GM23338 (cell line): ENCODE measurements at regions not wholly inside any gene's neighbourhood (a gene's known extent, or its start where the extent isn't known, plus 50 kb on each side); places are given as distances from the start of the nearest gene placed in this dataset.

Source experiments
- ATAC-seq: fragments of 200-7000 bp; cut with Tn5 transposase; 3 replicates; pipeline ENCODE4 v1.9.1; 2020
- DNase-seq: peaks from one replicate; pipeline ENCODE4 v3.0.0-alpha.2; 2015; ENCODE audit warnings: low spot score
- H2AFZ ChIP-seq: fragments of 200-600 bp; sonication (generic); 2 replicates; pipeline ENCODE4 v1.8.0; 2016; ENCODE audit warnings: antibody characterized with exemption, mild to moderate bottlenecking, moderate library complexity
- H3F3A ChIP-seq: fragments of 200-600 bp; sonication (generic); replicated peaks from 2 replicates; pipeline ENCODE4 v1.8.0; 2017; ENCODE audit warnings: antibody characterized with exemption, mixed run types, low read depth
- H3K27ac ChIP-seq: fragments of 200-600 bp; sonication (generic); 2 replicates; pipeline ENCODE4 v1.6.1; 2016; ENCODE audit warnings: low read depth
- H3K27me3 ChIP-seq: fragments of 200-600 bp; sonication (generic); 2 replicates; pipeline ENCODE4 v1.8.0; 2016; ENCODE audit warnings: mild to moderate bottlenecking, mixed run types, moderate library complexity; ENCODE audit not compliant: insufficient read depth
- H3K36me3 ChIP-seq: fragments of 200-600 bp; sonication (generic); 2 replicates; pipeline ENCODE4 v1.8.0; 2016; ENCODE audit warnings: mild to moderate bottlenecking; ENCODE audit not compliant: insufficient read depth
- H3K4me1 ChIP-seq: fragments of 200-600 bp; sonication (generic); 2 replicates; pipeline ENCODE4 v1.8.0; 2016; ENCODE audit warnings: mild to moderate bottlenecking, moderate library complexity; ENCODE audit not compliant: insufficient read depth
- H3K4me2 ChIP-seq: fragments of 200-600 bp; sonication (generic); 2 replicates; pipeline ENCODE4 v1.7.1; 2017; ENCODE audit warnings: mixed run types
- H3K4me3 ChIP-seq: fragments of 200-600 bp; sonication (generic); 2 replicates; pipeline ENCODE4 v1.6.1; 2016; ENCODE audit warnings: mixed run types
- H3K79me2 ChIP-seq: fragments of 200-600 bp; sonication (generic); replicated peaks from 2 replicates; pipeline ENCODE4 v1.8.0; 2017; ENCODE audit warnings: mild to moderate bottlenecking; ENCODE audit not compliant: insufficient read depth
- H3K9me2 ChIP-seq: fragments of 200-600 bp; sonication (generic); 2 replicates; pipeline ENCODE4 v1.8.0; 2017; ENCODE audit not compliant: insufficient read depth
- H4K20me1 ChIP-seq: fragments of 200-600 bp; sonication (generic); replicated peaks from 2 replicates; pipeline ENCODE4 v1.8.0; 2017; ENCODE audit warnings: mild to moderate bottlenecking; ENCODE audit not compliant: insufficient read depth
- H3K27ac Mint-ChIP-seq: 2 replicates; pipeline ENCODE4 v1.8.0; 2020; ENCODE audit warnings: inconsistent platforms, mild to moderate bottlenecking, moderate library complexity, mixed read lengths
- H3K27me3 Mint-ChIP-seq: 3 replicates; pipeline ENCODE4 v1.8.0; 2022; ENCODE audit warnings: low read depth, mild to moderate bottlenecking, moderate library complexity, mixed read lengths, inconsistent platforms; ENCODE audit not compliant: insufficient read depth, poor library complexity
- H3K36me3 Mint-ChIP-seq: 3 replicates; pipeline ENCODE4 v1.8.0; 2021; ENCODE audit warnings: low read depth, mild to moderate bottlenecking, inconsistent platforms, moderate library complexity, mixed read lengths
- H3K4me1 Mint-ChIP-seq: 3 replicates; pipeline ENCODE4 v1.8.0; 2020; ENCODE audit warnings: mild to moderate bottlenecking, inconsistent platforms, mixed read lengths
- H3K4me3 Mint-ChIP-seq: 3 replicates; pipeline ENCODE4 v1.8.0; 2021; ENCODE audit warnings: moderate library complexity, mild to moderate bottlenecking, inconsistent platforms, mixed read lengths
- H3K9me3 Mint-ChIP-seq: 3 replicates; pipeline ENCODE4 v1.8.0; 2020; ENCODE audit warnings: moderate library complexity, mild to moderate bottlenecking, inconsistent platforms, mixed read lengths
- EZH2 ChIP-seq: fragments of 200-600 bp; sonication (generic); IDR thresholded peaks from one replicate; pipeline ENCODE4 v1.8.0; 2017; ENCODE audit warnings: antibody characterized with exemption, mild to moderate bottlenecking, low read depth; ENCODE audit not compliant: unreplicated experiment
- EZH2phosphoT487 ChIP-seq: fragments of 200-600 bp; sonication (generic); IDR thresholded peaks from one replicate; pipeline ENCODE4 v1.8.1; 2018; ENCODE audit warnings: antibody characterized with exemption; ENCODE audit not compliant: unreplicated experiment
- JUNB ChIP-seq: IDR thresholded peaks from one replicate; pipeline ENCODE4 v1.6.1; 2016; ENCODE audit warnings: antibody characterized with exemption; ENCODE audit not compliant: unreplicated experiment
- NANOG ChIP-seq: IDR thresholded peaks from 2 replicates; pipeline ENCODE4 v1.6.1; 2016; ENCODE audit warnings: antibody characterized with exemption, borderline replicate concordance
- POLR2AphosphoS5 ChIP-seq: IDR thresholded peaks from 2 replicates; pipeline ENCODE4 v1.6.1; 2016; ENCODE audit warnings: antibody characterized with exemption, low read depth
- STAT1 ChIP-seq: IDR thresholded peaks from one replicate; pipeline ENCODE4 v1.6.1; 2016; ENCODE audit warnings: antibody characterized with exemption; ENCODE audit not compliant: unreplicated experiment
- ZNF114 ChIP-seq: fragments of 250-450 bp; sonication (Bioruptor Pico); IDR thresholded peaks from 2 replicates; pipeline ENCODE4 v1.5.0; 2020; ENCODE audit warnings: mild to moderate bottlenecking, moderate library complexity
- ZNF331 ChIP-seq: fragments of 250-450 bp; sonication (Bioruptor Pico); IDR thresholded peaks from 2 replicates; pipeline ENCODE4 v1.5.0; 2020; ENCODE audit warnings: low read depth, mild to moderate bottlenecking, moderate library complexity
- TF ChIP-seq, protein P1 (sequence below): fragments of 250-450 bp; sonication (Bioruptor Pico); IDR thresholded peaks from 2 replicates; pipeline ENCODE4 v1.5.0; 2020; ENCODE audit warnings: mild to moderate bottlenecking, moderate library complexity
- TF ChIP-seq, protein P2 (sequence below), 2 experiments: fragments of 200-600 bp in 1 of 2; sonication (generic) in 1 of 2; conservative IDR thresholded peaks; 2 replicates each; pipeline versions ENCODE4 v1.5.1 to v1.6.1; 2016 to 2017; ENCODE audit warnings: antibody characterized with exemption in 2 of 2, low read depth in 2 of 2, mild to moderate bottlenecking in 2 of 2, moderate library complexity in 1 of 2
- TF ChIP-seq, protein P3 (sequence below): IDR thresholded peaks from one replicate; pipeline ENCODE4 v1.6.1; 2018; ENCODE audit warnings: antibody characterized with exemption; ENCODE audit not compliant: unreplicated experiment

DNA sequence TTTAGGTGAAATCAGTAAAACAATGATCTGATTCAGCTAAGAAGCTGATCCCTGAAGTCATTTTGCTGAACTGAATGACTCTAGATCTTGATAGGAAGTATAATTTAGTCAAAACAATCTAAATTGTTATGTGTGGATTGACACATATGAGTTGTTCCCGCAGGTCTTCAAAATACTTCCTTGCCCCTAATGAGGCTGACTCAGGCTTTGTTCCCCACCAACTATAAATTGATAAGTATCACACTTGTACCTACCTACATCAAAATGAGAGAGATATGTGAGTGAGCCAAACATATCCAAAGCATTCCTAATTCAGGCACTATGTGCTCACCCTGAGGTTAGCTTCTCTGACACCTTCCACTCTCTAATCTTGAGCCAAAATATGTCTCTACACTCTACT is 507.1 kb downstream of the PLPP3 start (continued):
- TF ChIP-seq, protein P1, sequence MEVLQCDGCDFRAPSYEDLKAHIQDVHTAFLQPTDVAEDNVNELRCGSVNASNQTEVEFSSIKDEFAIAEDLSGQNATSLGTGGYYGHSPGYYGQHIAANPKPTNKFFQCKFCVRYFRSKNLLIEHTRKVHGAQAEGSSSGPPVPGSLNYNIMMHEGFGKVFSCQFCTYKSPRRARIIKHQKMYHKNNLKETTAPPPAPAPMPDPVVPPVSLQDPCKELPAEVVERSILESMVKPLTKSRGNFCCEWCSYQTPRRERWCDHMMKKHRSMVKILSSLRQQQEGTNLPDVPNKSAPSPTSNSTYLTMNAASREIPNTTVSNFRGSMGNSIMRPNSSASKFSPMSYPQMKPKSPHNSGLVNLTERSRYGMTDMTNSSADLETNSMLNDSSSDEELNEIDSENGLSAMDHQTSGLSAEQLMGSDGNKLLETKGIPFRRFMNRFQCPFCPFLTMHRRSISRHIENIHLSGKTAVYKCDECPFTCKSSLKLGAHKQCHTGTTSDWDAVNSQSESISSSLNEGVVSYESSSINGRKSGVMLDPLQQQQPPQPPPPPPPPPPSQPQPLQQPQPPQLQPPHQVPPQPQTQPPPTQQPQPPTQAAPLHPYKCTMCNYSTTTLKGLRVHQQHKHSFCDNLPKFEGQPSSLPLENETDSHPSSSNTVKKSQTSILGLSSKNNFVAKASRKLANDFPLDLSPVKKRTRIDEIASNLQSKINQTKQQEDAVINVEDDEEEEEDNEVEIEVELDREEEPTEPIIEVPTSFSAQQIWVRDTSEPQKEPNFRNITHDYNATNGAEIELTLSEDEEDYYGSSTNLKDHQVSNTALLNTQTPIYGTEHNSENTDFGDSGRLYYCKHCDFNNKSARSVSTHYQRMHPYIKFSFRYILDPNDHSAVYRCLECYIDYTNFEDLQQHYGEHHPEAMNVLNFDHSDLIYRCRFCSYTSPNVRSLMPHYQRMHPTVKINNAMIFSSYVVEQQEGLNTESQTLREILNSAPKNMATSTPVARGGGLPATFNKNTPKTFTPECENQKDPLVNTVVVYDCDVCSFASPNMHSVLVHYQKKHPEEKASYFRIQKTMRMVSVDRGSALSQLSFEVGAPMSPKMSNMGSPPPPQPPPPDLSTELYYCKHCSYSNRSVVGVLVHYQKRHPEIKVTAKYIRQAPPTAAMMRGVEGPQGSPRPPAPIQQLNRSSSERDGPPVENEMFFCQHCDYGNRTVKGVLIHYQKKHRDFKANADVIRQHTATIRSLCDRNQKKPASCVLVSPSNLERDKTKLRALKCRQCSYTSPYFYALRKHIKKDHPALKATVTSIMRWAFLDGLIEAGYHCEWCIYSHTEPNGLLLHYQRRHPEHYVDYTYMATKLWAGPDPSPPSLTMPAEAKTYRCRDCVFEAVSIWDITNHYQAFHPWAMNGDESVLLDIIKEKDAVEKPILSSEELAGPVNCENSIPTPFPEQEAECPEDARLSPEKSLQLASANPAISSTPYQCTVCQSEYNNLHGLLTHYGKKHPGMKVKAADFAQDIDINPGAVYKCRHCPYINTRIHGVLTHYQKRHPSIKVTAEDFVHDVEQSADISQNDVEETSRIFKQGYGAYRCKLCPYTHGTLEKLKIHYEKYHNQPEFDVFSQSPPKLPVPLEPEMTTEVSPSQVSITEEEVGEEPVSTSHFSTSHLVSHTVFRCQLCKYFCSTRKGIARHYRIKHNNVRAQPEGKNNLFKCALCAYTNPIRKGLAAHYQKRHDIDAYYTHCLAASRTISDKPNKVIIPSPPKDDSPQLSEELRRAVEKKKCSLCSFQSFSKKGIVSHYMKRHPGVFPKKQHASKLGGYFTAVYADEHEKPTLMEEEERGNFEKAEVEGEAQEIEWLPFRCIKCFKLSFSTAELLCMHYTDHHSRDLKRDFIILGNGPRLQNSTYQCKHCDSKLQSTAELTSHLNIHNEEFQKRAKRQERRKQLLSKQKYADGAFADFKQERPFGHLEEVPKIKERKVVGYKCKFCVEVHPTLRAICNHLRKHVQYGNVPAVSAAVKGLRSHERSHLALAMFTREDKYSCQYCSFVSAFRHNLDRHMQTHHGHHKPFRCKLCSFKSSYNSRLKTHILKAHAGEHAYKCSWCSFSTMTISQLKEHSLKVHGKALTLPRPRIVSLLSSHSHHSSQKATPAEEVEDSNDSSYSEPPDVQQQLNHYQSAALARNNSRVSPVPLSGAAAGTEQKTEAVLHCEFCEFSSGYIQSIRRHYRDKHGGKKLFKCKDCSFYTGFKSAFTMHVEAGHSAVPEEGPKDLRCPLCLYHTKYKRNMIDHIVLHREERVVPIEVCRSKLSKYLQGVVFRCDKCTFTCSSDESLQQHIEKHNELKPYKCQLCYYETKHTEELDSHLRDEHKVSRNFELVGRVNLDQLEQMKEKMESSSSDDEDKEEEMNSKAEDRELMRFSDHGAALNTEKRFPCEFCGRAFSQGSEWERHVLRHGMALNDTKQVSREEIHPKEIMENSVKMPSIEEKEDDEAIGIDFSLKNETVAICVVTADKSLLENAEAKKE (CRISPR knock-in tag) = no peak
- TF ChIP-seq EZH2 (no peak), EZH2phosphoT487 (no peak), NANOG (no peak), ZNF114 (CRISPR knock-in tag) (no peak), POLR2AphosphoS5 (no peak)
- TF ChIP-seq, protein P2, sequence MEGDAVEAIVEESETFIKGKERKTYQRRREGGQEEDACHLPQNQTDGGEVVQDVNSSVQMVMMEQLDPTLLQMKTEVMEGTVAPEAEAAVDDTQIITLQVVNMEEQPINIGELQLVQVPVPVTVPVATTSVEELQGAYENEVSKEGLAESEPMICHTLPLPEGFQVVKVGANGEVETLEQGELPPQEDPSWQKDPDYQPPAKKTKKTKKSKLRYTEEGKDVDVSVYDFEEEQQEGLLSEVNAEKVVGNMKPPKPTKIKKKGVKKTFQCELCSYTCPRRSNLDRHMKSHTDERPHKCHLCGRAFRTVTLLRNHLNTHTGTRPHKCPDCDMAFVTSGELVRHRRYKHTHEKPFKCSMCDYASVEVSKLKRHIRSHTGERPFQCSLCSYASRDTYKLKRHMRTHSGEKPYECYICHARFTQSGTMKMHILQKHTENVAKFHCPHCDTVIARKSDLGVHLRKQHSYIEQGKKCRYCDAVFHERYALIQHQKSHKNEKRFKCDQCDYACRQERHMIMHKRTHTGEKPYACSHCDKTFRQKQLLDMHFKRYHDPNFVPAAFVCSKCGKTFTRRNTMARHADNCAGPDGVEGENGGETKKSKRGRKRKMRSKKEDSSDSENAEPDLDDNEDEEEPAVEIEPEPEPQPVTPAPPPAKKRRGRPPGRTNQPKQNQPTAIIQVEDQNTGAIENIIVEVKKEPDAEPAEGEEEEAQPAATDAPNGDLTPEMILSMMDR (conservative IDR thresholded peaks at IDR 0.05; ENCODE audit: low read depth in 2 of 2) = no peak

DNA sequence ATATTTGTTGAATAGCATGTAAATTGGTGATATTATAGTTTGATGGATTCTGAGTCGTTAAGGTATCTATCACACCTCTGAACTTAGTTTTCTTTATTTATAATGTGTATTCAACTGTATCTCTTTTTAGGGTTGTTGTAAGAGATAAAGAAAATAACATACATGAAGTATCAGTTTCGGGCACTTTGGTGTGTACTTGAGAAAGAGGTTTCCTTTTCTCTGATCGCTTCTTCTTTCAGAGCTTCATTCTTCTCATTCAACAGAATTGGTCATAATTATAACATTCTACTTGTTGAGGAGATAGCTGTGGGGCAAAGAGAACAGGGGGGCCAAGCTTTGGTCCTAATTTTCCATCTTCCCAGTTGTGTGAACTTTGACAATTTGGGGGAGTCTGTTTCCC is 508.0 kb downstream of the PLPP3 start:
- no peaks in the 10 kb centered on the region for H3K79me2 ChIP-seq
- Mint-ChIP-seq H3K27ac (no peak overlapping the region), H3K9me3 (no peaks in the 10 kb centered on the region), H3K27me3 (no peaks in the 10 kb centered on the region), H3K4me3 (no peak overlapping the region), H3K36me3 (no peaks in the 10 kb centered on the region), H3K4me1 (no peaks in the 10 kb centered on the region)
- H3K4me3 ChIP-seq = no peak overlapping the region
- ATAC-seq = no peak
- H3F3A ChIP-seq = no peaks in the 10 kb centered on the region
- no peak overlapping the region for H3K4me2 ChIP-seq
- DNase-seq = no peak
- no peak overlapping the region for H3K27ac ChIP-seq
- no peak overlapping the region for H2AFZ ChIP-seq
- H3K9me2 ChIP-seq = peaks cover 14% of the 10 kb centered on the region; the same call in 1 of the 2 replicates
- H3K36me3 ChIP-seq = no peaks in the 10 kb centered on the region
- H3K4me1 ChIP-seq = no peaks in the 10 kb centered on the region
- no peaks in the 10 kb centered on the region for H4K20me1 ChIP-seq
- H3K27me3 ChIP-seq = no peaks in the 10 kb centered on the region
- TF ChIP-seq, protein P2 (conservative IDR thresholded peaks at IDR 0.05; ENCODE audit: low read depth in 2 of 2) = no peak
- TF ChIP-seq JUNB = no peak
- no peak for TF ChIP-seq POLR2AphosphoS5
- TF ChIP-seq EZH2phosphoT487 = no peak
- TF ChIP-seq NANOG = no peak
- TF ChIP-seq, protein P3, sequence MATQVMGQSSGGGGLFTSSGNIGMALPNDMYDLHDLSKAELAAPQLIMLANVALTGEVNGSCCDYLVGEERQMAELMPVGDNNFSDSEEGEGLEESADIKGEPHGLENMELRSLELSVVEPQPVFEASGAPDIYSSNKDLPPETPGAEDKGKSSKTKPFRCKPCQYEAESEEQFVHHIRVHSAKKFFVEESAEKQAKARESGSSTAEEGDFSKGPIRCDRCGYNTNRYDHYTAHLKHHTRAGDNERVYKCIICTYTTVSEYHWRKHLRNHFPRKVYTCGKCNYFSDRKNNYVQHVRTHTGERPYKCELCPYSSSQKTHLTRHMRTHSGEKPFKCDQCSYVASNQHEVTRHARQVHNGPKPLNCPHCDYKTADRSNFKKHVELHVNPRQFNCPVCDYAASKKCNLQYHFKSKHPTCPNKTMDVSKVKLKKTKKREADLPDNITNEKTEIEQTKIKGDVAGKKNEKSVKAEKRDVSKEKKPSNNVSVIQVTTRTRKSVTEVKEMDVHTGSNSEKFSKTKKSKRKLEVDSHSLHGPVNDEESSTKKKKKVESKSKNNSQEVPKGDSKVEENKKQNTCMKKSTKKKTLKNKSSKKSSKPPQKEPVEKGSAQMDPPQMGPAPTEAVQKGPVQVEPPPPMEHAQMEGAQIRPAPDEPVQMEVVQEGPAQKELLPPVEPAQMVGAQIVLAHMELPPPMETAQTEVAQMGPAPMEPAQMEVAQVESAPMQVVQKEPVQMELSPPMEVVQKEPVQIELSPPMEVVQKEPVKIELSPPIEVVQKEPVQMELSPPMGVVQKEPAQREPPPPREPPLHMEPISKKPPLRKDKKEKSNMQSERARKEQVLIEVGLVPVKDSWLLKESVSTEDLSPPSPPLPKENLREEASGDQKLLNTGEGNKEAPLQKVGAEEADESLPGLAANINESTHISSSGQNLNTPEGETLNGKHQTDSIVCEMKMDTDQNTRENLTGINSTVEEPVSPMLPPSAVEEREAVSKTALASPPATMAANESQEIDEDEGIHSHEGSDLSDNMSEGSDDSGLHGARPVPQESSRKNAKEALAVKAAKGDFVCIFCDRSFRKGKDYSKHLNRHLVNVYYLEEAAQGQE = no peak
- no peak for TF ChIP-seq EZH2
- TF ChIP-seq STAT1 = no peak
- no peak for TF ChIP-seq ZNF331 (CRISPR knock-in tag)
